SK-N-SH (cell line): ENCODE measurements at regions not wholly inside any gene's neighbourhood (a gene's known extent, or its start where the extent isn't known, plus 50 kb on each side); places are given as distances from the start of the nearest gene placed in this dataset.

ENCODE experiments used
- CTCF ChIA-PET: fragments of 300-600, 350-600 bp; formaldehyde crosslinking; extraction: SDS; loops from one replicate; lab custom pipeline; 2021; lab: Yijun Ruan, JAX
- POLR2A ChIA-PET: fragments of 350-600 bp; sonication (Branson Sonifier 250); formaldehyde crosslinking; extraction: SDS; loops from one replicate; lab custom pipeline; 2020; ENCODE audit warnings: antibody characterized with exemption, inconsistent platforms; lab: Yijun Ruan, JAX
- DNase-seq: peaks from one replicate; pipeline ENCODE4 v3.0.0; 2012
- H2AFZ ChIP-seq: fragments of 200-600 bp; sonication (generic); 2 replicates; pipeline ENCODE4 v1.8.1; 2016; ENCODE audit warnings: antibody characterized with exemption, mild to moderate bottlenecking, low read depth
- H3F3A ChIP-seq: fragments of 200-600 bp; sonication (generic); replicated peaks from 2 replicates; pipeline ENCODE3; 2016; ENCODE audit warnings: antibody characterized with exemption, mild to moderate bottlenecking; ENCODE audit not compliant: insufficient read depth
- H3K27ac ChIP-seq, 2 experiments: fragments of 200-500 bp in 1 of 2; fragments of 200-600 bp in 1 of 2; sonication (Bioruptor generic) in 1 of 2; sonication (generic), shearing (Covaris generic) in 1 of 2; 2 replicates each; pipeline versions ENCODE4 v1.5.1 to v1.6.1; 2014 to 2016; ENCODE audit warnings: low read depth in 2 of 2, inconsistent platforms in 1 of 2, low read length in 1 of 2, mild to moderate bottlenecking in 1 of 2, mixed read lengths in 1 of 2
- H3K27me3 ChIP-seq: fragments of 200-600 bp; sonication (generic), shearing (Covaris generic); 2 replicates; pipeline ENCODE4 v1.6.1; 2016; ENCODE audit warnings: mixed run types; ENCODE audit not compliant: insufficient read depth
- H3K36me3 ChIP-seq, 2 experiments: fragments of 200-500 bp in 1 of 2; fragments of 200-600 bp in 1 of 2; sonication (Bioruptor generic) in 1 of 2; sonication (generic) in 1 of 2; replicated peaks in 1 of 2; 2 replicates each; pipeline versions ENCODE3 to v1.5.1; 2014 to 2016; ENCODE audit warnings: low read length in 1 of 2, mild to moderate bottlenecking in 1 of 2; ENCODE audit not compliant: insufficient read depth in 2 of 2, control insufficient read depth in 1 of 2
- H3K4me1 ChIP-seq, 2 experiments: fragments of 200-500 bp in 1 of 2; fragments of 200-600 bp in 1 of 2; sonication (Bioruptor generic) in 1 of 2; sonication (generic), shearing (Covaris generic) in 1 of 2; 2 replicates each; pipeline versions ENCODE4 v1.5.1 to v1.6.1; 2014 to 2016; ENCODE audit warnings: low read depth in 1 of 2, low read length in 1 of 2, mixed run types in 1 of 2; ENCODE audit not compliant: insufficient read depth in 2 of 2, control insufficient read depth in 1 of 2
- H3K4me2 ChIP-seq: fragments of 200-600 bp; sonication (generic), shearing (Covaris generic); 2 replicates; pipeline ENCODE4 v1.6.1; 2017; ENCODE audit warnings: mixed run types
- H3K4me3 ChIP-seq, 2 experiments: fragments of 200-500 bp in 1 of 2; fragments of 200-600 bp in 1 of 2; sonication (Bioruptor generic) in 1 of 2; sonication (generic), shearing (Covaris generic) in 1 of 2; 2 replicates each; pipeline versions ENCODE4 v1.5.1 to v1.8.1; 2014 to 2016; ENCODE audit warnings: low read depth in 2 of 2, inconsistent platforms in 1 of 2, low read length in 1 of 2, mild to moderate bottlenecking in 1 of 2, mixed read lengths in 1 of 2, moderate library complexity in 1 of 2
- H3K79me2 ChIP-seq: fragments of 200-600 bp; sonication (generic); 2 replicates; pipeline ENCODE4 v1.8.1; 2017; ENCODE audit warnings: mild to moderate bottlenecking; ENCODE audit not compliant: insufficient read depth
- H3K9ac ChIP-seq: fragments of 200-600 bp; sonication (generic); 2 replicates; pipeline ENCODE4 v1.6.1; 2017; ENCODE audit warnings: mixed run types
- H3K9me2 ChIP-seq: fragments of 200-600 bp; sonication (generic); 2 replicates; pipeline ENCODE4 v1.6.1; 2017; ENCODE audit warnings: mixed run types
- H3K9me3 ChIP-seq: fragments of 200-600 bp; sonication (generic); 2 replicates; pipeline ENCODE4 v1.6.1; 2017; ENCODE audit warnings: mixed run types, mild to moderate bottlenecking, moderate library complexity
- H4K20me1 ChIP-seq: fragments of 200-600 bp; sonication (generic); 2 replicates; pipeline ENCODE4 v1.6.1; 2017; ENCODE audit warnings: mild to moderate bottlenecking, mixed run types; ENCODE audit not compliant: insufficient read depth
- CTCF ChIP-seq: fragments of 200-600 bp; sonication (generic); IDR thresholded peaks from 2 replicates; pipeline ENCODE4 v1.6.1; 2017; ENCODE audit warnings: antibody characterized with exemption, mild to moderate bottlenecking, moderate library complexity
- EP300 ChIP-seq, 2 experiments: IDR thresholded peaks; 2 replicates each; pipeline versions ENCODE4 v1.4.0 to v1.6.1; 2012; ENCODE audit warnings: borderline replicate concordance in 1 of 2, low read depth in 1 of 2, low read length in 1 of 2
- EZH2phosphoT487 ChIP-seq: fragments of 200-600 bp; sonication (generic); IDR thresholded peaks from 2 replicates; pipeline ENCODE4 v1.6.1; 2017; ENCODE audit warnings: low read depth, mixed run types, mild to moderate bottlenecking, antibody characterized with exemption, moderate library complexity, borderline replicate concordance
- FOXM1 ChIP-seq: IDR thresholded peaks from 2 replicates; pipeline ENCODE4 v1.4.0; 2012; ENCODE audit warnings: low read depth, mild to moderate bottlenecking
- GATA2 ChIP-seq: sonication (generic); formaldehyde crosslinking; IDR thresholded peaks from 2 replicates; pipeline ENCODE4 v1.5.0; 2020; ENCODE audit warnings: mild to moderate bottlenecking, missing genetic modification reagents
- IRF3 ChIP-seq: fragments of 150-350 bp; IDR thresholded peaks from 2 replicates; pipeline ENCODE4 v1.6.1; 2016; ENCODE audit warnings: mild to moderate bottlenecking, low read depth, low read length
- MAX ChIP-seq: IDR thresholded peaks from 2 replicates; pipeline ENCODE4 v1.4.0; 2012; ENCODE audit warnings: low read depth
- MXI1 ChIP-seq: IDR thresholded peaks from 2 replicates; pipeline ENCODE4 v1.6.1; 2012; ENCODE audit warnings: mild to moderate bottlenecking, low read depth, low read length, improper control_type of control experiment
- NRF1 ChIP-seq: IDR thresholded peaks from 2 replicates; pipeline ENCODE4 v1.6.1; 2012; ENCODE audit warnings: low read depth, mild to moderate bottlenecking, low read length
- PBX3 ChIP-seq: IDR thresholded peaks from 2 replicates; pipeline ENCODE4; 2012
- RCOR1 ChIP-seq: fragments of 150-350 bp; IDR thresholded peaks from 2 replicates; pipeline ENCODE4 v1.6.1; 2017; ENCODE audit warnings: antibody characterized with exemption, low read length
- RFX5 ChIP-seq: IDR thresholded peaks from 2 replicates; pipeline ENCODE4 v1.6.1; 2012; ENCODE audit warnings: mild to moderate bottlenecking, improper control_type of control experiment, low read length
- RXRA ChIP-seq: IDR thresholded peaks from 2 replicates; pipeline ENCODE4 v1.4.0; 2012; ENCODE audit warnings: low read depth, mild to moderate bottlenecking, borderline replicate concordance
- SIN3A ChIP-seq: IDR thresholded peaks from 2 replicates; pipeline ENCODE4 v1.6.1; 2012; ENCODE audit warnings: low read depth, mild to moderate bottlenecking, low read length, moderate library complexity, borderline replicate concordance
- USF2 ChIP-seq: fragments of 150-350 bp; IDR thresholded peaks from 2 replicates; pipeline ENCODE4 v1.6.1; 2017; ENCODE audit warnings: antibody characterized with exemption, low read length, low read depth, borderline replicate concordance
- YY1 ChIP-seq: IDR thresholded peaks from 2 replicates; pipeline ENCODE4 v1.4.0; 2012; ENCODE audit warnings: low read depth, mild to moderate bottlenecking
- WGBS: methylation state at CpG from one replicate; pipeline ENCODE4 v1.1.6; 2017; ENCODE audit warnings: low lambda C conversion rate; 5-methylcytosine and 5-hydroxymethylcytosine counted together

GRCh38 chrX:145881175-145881995 is 63.8 kb downstream of the SLITRK2 start:
- H3K9ac ChIP-seq, result no peak overlapping the region
- 2% methylated on average over 13 of the region's 14 CpGs for WGBS

More at GRCh38 chrX:145881175-145881995, 63.8 kb downstream of the SLITRK2 start:
- H3K4me3 ChIP-seq, result no peak overlapping the region
- ChIA-PET CTCF (no interaction called here), POLR2A (no interaction called here)
- TF ChIP-seq FOXM1 (no peak), CTCF (no peak), GATA2 (CRISPR knock-in tag) (no peak), SIN3A (no peak), USF2 (no peak), IRF3 (no peak), RCOR1 (no peak), RFX5 (no peak), MXI1 (no peak), NRF1 (no peak), RXRA (no peak), EP300 (IDR thresholded peaks at IDR 0.05; ENCODE audit: borderline replicate concordance in 1 of 2, low read depth in 1 of 2, low read length in 1 of 2) (no peak), MAX (no peak), EZH2phosphoT487 (no peak), YY1 (no peak), PBX3 (no peak)
- no peaks in the 10 kb centered on the region for H3K9me3 ChIP-seq
- no peak overlapping the region for H2AFZ ChIP-seq
- H3K4me1 ChIP-seq, result no peaks in the 10 kb centered on the region
- H3K36me3 ChIP-seq, result no peaks in the 10 kb centered on the region
- H3K27me3 ChIP-seq, result no peaks in the 10 kb centered on the region
- H3K79me2 ChIP-seq, result no peaks in the 10 kb centered on the region
- no peak for DNase-seq
- no peak overlapping the region for H3K4me2 ChIP-seq
- no peaks in the 10 kb centered on the region for H3K9me2 ChIP-seq
- no peaks in the 10 kb centered on the region for H3F3A ChIP-seq
- no peak overlapping the region for H3K27ac ChIP-seq
- H4K20me1 ChIP-seq, result no peaks in the 10 kb centered on the region
